NOMO-1 treated with DMSO at 0.1 percent for 48 hours (cell line): ENCODE measurements at regions not wholly inside any gene's neighbourhood (a gene's known extent, or its start where the extent isn't known, plus 50 kb on each side); places are given as distances from the start of the nearest gene placed in this dataset.
"Not testable (repeated sequence)": the region's sequence is repeated elsewhere in the genome, so short reads cannot be mapped to it uniquely, and the experiment has no call there.

ENCODE experiments used
- DNase-seq: peaks from one replicate; lab custom pipeline; 2025; ENCODE audit not compliant: unreplicated experiment; lab: John Stamatoyannopoulos, UW

GRCh38 chr2:7868836-7869235 is 813.0 kb upstream of the ID2 start:
- DNase-seq: no peak

GRCh38 chr2:7876445-7876844 is 805.4 kb upstream of the ID2 start:
- DNase-seq: not testable (repeated sequence)

GRCh38 chr2:7878266-7878665 is 803.6 kb upstream of the ID2 start:
- DNase-seq: not testable (repeated sequence)

- no peak for DNase-seq
These were observed 802.9 kb upstream of the ID2 start for GRCh38 chr2:7878786-7879482.

- no peak for DNase-seq
These were observed 802.4 kb upstream of the ID2 start for GRCh38 chr2:7879483-7879835.

- DNase-seq: no peak
These were observed 801.7 kb upstream of the ID2 start for GRCh38 chr2:7880126-7880525.

- no peak for DNase-seq
These were observed 801.3 kb upstream of the ID2 start for GRCh38 chr2:7880566-7880965.

- DNase-seq: no peak
These were observed 800.8 kb upstream of the ID2 start for GRCh38 chr2:7881063-7881462.

- peak; percentile 89 for DNase-seq
These were observed 800.4 kb upstream of the ID2 start for GRCh38 chr2:7881466-7881865.

- no peak for DNase-seq
These were observed 799.6 kb upstream of the ID2 start for GRCh38 chr2:7882296-7882695.

GRCh38 chr2:7884338-7884737 is 797.5 kb upstream of the ID2 start:
- no peak for DNase-seq

GRCh38 chr2:7886666-7887065 is 795.2 kb upstream of the ID2 start:
- DNase-seq: no peak

- DNase-seq: no peak
These were observed 794.4 kb upstream of the ID2 start for GRCh38 chr2:7887441-7887840.

GRCh38 chr2:7888876-7889275 is 793.0 kb upstream of the ID2 start:
- DNase-seq: no peak

- DNase-seq: no peak
These were observed 790.5 kb upstream of the ID2 start for GRCh38 chr2:7891312-7891711.

- DNase-seq: peak; percentile 27
These were observed 786.6 kb upstream of the ID2 start for GRCh38 chr2:7895289-7895688.

- DNase-seq: peak; percentile 36
These were observed 784.8 kb upstream of the ID2 start for GRCh38 chr2:7896940-7897487.

GRCh38 chr2:7899241-7899640 is 782.6 kb upstream of the ID2 start:
- peak; percentile 12 for DNase-seq

GRCh38 chr2:7899923-7900322 is 781.9 kb upstream of the ID2 start:
- DNase-seq: peak; percentile 25

GRCh38 chr2:7900593-7900992 is 781.3 kb upstream of the ID2 start:
- no peak for DNase-seq

GRCh38 chr2:7902251-7902765 is 779.5 kb upstream of the ID2 start:
- DNase-seq: no peak

GRCh38 chr2:7904319-7904718 is 777.5 kb upstream of the ID2 start:
- DNase-seq: no peak

GRCh38 chr2:7905756-7906155 is 776.1 kb upstream of the ID2 start:
- DNase-seq: no peak
